A549 (cell line): ENCODE measurements at regions not wholly inside any gene's neighbourhood (a gene's known extent, or its start where the extent isn't known, plus 50 kb on each side); places are given as distances from the start of the nearest gene placed in this dataset.

ENCODE experiments used
- CHD2 ChIP-seq: fragments of 150-350 bp; IDR thresholded peaks from 2 replicates; pipeline ENCODE4 v1.6.1; 2014; ENCODE audit warnings: low read length; ENCODE audit not compliant: partially characterized antibody
- MAX ChIP-seq: IDR thresholded peaks from 2 replicates; pipeline ENCODE4 v1.6.1; 2012

GRCh38 chr2:56940054-56940453 is 756.3 kb downstream of the CCDC85A start:
- TF ChIP-seq CHD2, result no peak
- no peak for TF ChIP-seq MAX
